Loucy (cell line): ENCODE measurements at regions not wholly inside any gene's neighbourhood (a gene's known extent, or its start where the extent isn't known, plus 50 kb on each side); places are given as distances from the start of the nearest gene placed in this dataset.

ENCODE experiments used
- H2AFZ ChIP-seq: fragments of 200-600 bp; sonication (generic); 2 replicates; pipeline ENCODE4 v1.6.0; 2016; ENCODE audit warnings: antibody characterized with exemption, mild to moderate bottlenecking, low read length, moderate library complexity
- H3F3A ChIP-seq: fragments of 200-600 bp; 2 replicates; pipeline ENCODE4 v1.6.0; 2016; ENCODE audit warnings: antibody characterized with exemption, low read depth, mild to moderate bottlenecking
- H3K27me3 ChIP-seq: fragments of 200-600 bp; sonication (generic); 2 replicates; pipeline ENCODE4 v1.6.1; 2014; ENCODE audit warnings: low read length, mild to moderate bottlenecking; ENCODE audit not compliant: insufficient read depth, poor library complexity, severe bottlenecking
- H3K36me3 ChIP-seq: fragments of 200-600 bp; sonication (generic); 2 replicates; pipeline ENCODE4 v1.6.1; 2016; ENCODE audit warnings: low read length; ENCODE audit not compliant: insufficient read depth
- H3K4me1 ChIP-seq: fragments of 200-600 bp; sonication (generic); 2 replicates; pipeline ENCODE4 v1.5.1; 2014; ENCODE audit warnings: low read length, mild to moderate bottlenecking; ENCODE audit not compliant: insufficient read depth, poor library complexity, severe bottlenecking
- H3K4me2 ChIP-seq: fragments of 200-600 bp; sonication (generic); 2 replicates; pipeline ENCODE4 v1.6.0; 2014; ENCODE audit warnings: antibody characterized with exemption, low read length, low read depth, mild to moderate bottlenecking; ENCODE audit not compliant: poor library complexity, severe bottlenecking
- H3K4me3 ChIP-seq: fragments of 200-600 bp; sonication (generic); 2 replicates; pipeline ENCODE4 v1.5.1; 2014; ENCODE audit warnings: low read length, mild to moderate bottlenecking, mixed read lengths; ENCODE audit not compliant: poor library complexity, severe bottlenecking
- H3K79me2 ChIP-seq: fragments of 200-600 bp; sonication (generic); 2 replicates; pipeline ENCODE4 v1.6.1; 2014; ENCODE audit warnings: low read length; ENCODE audit not compliant: insufficient read depth
- H3K9ac ChIP-seq: fragments of 200-600 bp; sonication (generic); 2 replicates; pipeline ENCODE4 v1.6.0; 2014; ENCODE audit warnings: mild to moderate bottlenecking, low read depth, low read length, moderate library complexity; ENCODE audit not compliant: poor library complexity, severe bottlenecking
- H3K9me2 ChIP-seq: fragments of 200-600 bp; sonication (generic); replicated peaks from 2 replicates; pipeline ENCODE4 v1.6.1; 2016; ENCODE audit warnings: low read depth, low read length, mixed read lengths
- H3K9me3 ChIP-seq: fragments of 200-600 bp; sonication (generic); 2 replicates; pipeline ENCODE4 v1.6.1; 2014; ENCODE audit warnings: mild to moderate bottlenecking, antibody characterized with exemption, low read length, low read depth; ENCODE audit not compliant: insufficient read depth
- H4K20me1 ChIP-seq: fragments of 200-600 bp; sonication (generic); 2 replicates; pipeline ENCODE4 v1.6.0; 2014; ENCODE audit warnings: antibody characterized with exemption, low read length, mild to moderate bottlenecking; ENCODE audit not compliant: insufficient read depth, poor library complexity, severe bottlenecking
- EZH2phosphoT487 ChIP-seq: fragments of 200-600 bp; IDR thresholded peaks from 2 replicates; pipeline ENCODE4 v1.6.1; 2018; ENCODE audit warnings: antibody characterized with exemption, mild to moderate bottlenecking, moderate library complexity, borderline replicate concordance
- TF ChIP-seq, protein P1 (sequence below): fragments of 200-600 bp; sonication (generic); conservative IDR thresholded peaks from 2 replicates; pipeline ENCODE4 v1.5.1; 2014; ENCODE audit warnings: mild to moderate bottlenecking, antibody characterized with exemption, low read length

- H3K27me3 ChIP-seq = no peaks in the 10 kb centered on the region
- no peaks in the 10 kb centered on the region for H3K36me3 ChIP-seq
- no peak for TF ChIP-seq EZH2phosphoT487
- TF ChIP-seq, protein P1, sequence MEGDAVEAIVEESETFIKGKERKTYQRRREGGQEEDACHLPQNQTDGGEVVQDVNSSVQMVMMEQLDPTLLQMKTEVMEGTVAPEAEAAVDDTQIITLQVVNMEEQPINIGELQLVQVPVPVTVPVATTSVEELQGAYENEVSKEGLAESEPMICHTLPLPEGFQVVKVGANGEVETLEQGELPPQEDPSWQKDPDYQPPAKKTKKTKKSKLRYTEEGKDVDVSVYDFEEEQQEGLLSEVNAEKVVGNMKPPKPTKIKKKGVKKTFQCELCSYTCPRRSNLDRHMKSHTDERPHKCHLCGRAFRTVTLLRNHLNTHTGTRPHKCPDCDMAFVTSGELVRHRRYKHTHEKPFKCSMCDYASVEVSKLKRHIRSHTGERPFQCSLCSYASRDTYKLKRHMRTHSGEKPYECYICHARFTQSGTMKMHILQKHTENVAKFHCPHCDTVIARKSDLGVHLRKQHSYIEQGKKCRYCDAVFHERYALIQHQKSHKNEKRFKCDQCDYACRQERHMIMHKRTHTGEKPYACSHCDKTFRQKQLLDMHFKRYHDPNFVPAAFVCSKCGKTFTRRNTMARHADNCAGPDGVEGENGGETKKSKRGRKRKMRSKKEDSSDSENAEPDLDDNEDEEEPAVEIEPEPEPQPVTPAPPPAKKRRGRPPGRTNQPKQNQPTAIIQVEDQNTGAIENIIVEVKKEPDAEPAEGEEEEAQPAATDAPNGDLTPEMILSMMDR = no peak
- H3F3A ChIP-seq = no peaks in the 10 kb centered on the region
- no peak overlapping the region for H3K9ac ChIP-seq
- H3K4me1 ChIP-seq = no peaks in the 10 kb centered on the region
- H2AFZ ChIP-seq = no peak overlapping the region
- H3K9me3 ChIP-seq = no peaks in the 10 kb centered on the region
- no peaks in the 10 kb centered on the region for H3K9me2 ChIP-seq
- no peak overlapping the region for H3K4me2 ChIP-seq
- H4K20me1 ChIP-seq = no peaks in the 10 kb centered on the region
- H3K4me3 ChIP-seq = no peak overlapping the region
- no peaks in the 10 kb centered on the region for H3K79me2 ChIP-seq
Measured at GRCh38 chr5:124001036-124001615, 489.1 kb downstream of the CSNK1G3 start.

GRCh38 chr5:124000538-124000937 lies 488.6 kb downstream of the CSNK1G3 start:
- Histone ChIP-seq H3K36me3 (no peaks in the 10 kb centered on the region), H3K9me3 (no peaks in the 10 kb centered on the region), H3K9ac (no peak overlapping the region), H3K4me3 (no peak overlapping the region), H2AFZ (no peak overlapping the region), H3F3A (no peaks in the 10 kb centered on the region), H3K4me2 (no peak overlapping the region), H4K20me1 (no peaks in the 10 kb centered on the region), H3K79me2 (no peaks in the 10 kb centered on the region), H3K9me2 (no peaks in the 10 kb centered on the region), H3K27me3 (no peaks in the 10 kb centered on the region), H3K4me1 (no peaks in the 10 kb centered on the region)
- TF ChIP-seq, protein P1 = no peak
- no peak for TF ChIP-seq EZH2phosphoT487

- no peak for TF ChIP-seq EZH2phosphoT487
- TF ChIP-seq, protein P1 = no peak
- Histone ChIP-seq H3K4me2 (no peak overlapping the region), H3K4me1 (no peaks in the 10 kb centered on the region), H3K9me2 (no peaks in the 10 kb centered on the region), H3K9me3 (no peaks in the 10 kb centered on the region), H3K4me3 (no peak overlapping the region), H2AFZ (no peak overlapping the region), H3K9ac (no peak overlapping the region), H4K20me1 (no peaks in the 10 kb centered on the region), H3K36me3 (no peaks in the 10 kb centered on the region), H3F3A (no peaks in the 10 kb centered on the region), H3K79me2 (no peaks in the 10 kb centered on the region), H3K27me3 (no peaks in the 10 kb centered on the region)
Measured at GRCh38 chr5:123997462-123998215, 485.7 kb downstream of the CSNK1G3 start.
